HepG2 (cell line): ENCODE measurements at regions not wholly inside any gene's neighbourhood (a gene's known extent, or its start where the extent isn't known, plus 50 kb on each side); places are given as distances from the start of the nearest gene placed in this dataset.

Source experiments
- EHMT2 ChIP-seq: fragments of 200-600 bp; sonication (generic); IDR thresholded peaks from 2 replicates; pipeline ENCODE4 v1.7.0; 2017; ENCODE audit warnings: antibody characterized with exemption, low read depth, low read length, borderline replicate concordance
- MYC ChIP-seq: sonication (generic); formaldehyde crosslinking; IDR thresholded peaks from 2 replicates; pipeline ENCODE4 v1.9.0; 2021; ENCODE audit warnings: missing genetic modification reagents, borderline replicate concordance
- RXRA ChIP-seq: sonication (generic); formaldehyde crosslinking; IDR thresholded peaks from 2 replicates; pipeline ENCODE4 v1.5.1; 2020; ENCODE audit warnings: missing genetic modification reagents
- XRCC5 ChIP-seq: fragments of 200-400 bp; formaldehyde crosslinking; optimal IDR thresholded peaks from 2 replicates; pipeline ENCODE3; 2017; ENCODE audit warnings: mild to moderate bottlenecking, low read length
- TF ChIP-seq, protein P1 (sequence below): sonication (generic); formaldehyde crosslinking; IDR thresholded peaks from 2 replicates; pipeline ENCODE4 v1.5.0; 2020; ENCODE audit warnings: mild to moderate bottlenecking, missing genetic modification reagents, moderate library complexity
- TF ChIP-seq, protein P2 (sequence below): sonication (generic); formaldehyde crosslinking; IDR thresholded peaks from 2 replicates; pipeline ENCODE4 v1.5.0; 2020; ENCODE audit warnings: missing genetic modification reagents

DNA sequence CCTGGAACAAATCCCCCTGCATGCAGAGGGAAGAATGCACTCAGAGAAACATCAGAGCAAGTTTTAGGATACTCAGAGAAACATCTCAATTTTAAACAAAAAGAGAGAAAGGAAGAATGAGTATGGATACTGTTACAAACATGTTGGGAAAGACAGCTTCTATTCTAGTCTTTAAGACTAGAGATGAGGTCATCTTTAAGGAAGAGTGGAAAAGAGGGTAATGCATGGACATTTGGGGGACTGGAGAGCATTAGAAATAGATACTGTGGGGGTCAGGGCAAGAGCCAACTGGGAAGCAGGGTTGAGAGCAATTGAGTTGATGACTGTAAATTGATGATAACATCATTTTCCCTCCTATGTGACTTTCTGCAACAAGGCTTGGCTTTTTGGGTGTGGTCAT is 431.2 kb downstream of the CDH26 start:
- TF ChIP-seq MYC (CRISPR knock-in tag) (no peak), RXRA (no peak), XRCC5 (no peak), EHMT2 (no peak)
- TF ChIP-seq, protein P1, sequence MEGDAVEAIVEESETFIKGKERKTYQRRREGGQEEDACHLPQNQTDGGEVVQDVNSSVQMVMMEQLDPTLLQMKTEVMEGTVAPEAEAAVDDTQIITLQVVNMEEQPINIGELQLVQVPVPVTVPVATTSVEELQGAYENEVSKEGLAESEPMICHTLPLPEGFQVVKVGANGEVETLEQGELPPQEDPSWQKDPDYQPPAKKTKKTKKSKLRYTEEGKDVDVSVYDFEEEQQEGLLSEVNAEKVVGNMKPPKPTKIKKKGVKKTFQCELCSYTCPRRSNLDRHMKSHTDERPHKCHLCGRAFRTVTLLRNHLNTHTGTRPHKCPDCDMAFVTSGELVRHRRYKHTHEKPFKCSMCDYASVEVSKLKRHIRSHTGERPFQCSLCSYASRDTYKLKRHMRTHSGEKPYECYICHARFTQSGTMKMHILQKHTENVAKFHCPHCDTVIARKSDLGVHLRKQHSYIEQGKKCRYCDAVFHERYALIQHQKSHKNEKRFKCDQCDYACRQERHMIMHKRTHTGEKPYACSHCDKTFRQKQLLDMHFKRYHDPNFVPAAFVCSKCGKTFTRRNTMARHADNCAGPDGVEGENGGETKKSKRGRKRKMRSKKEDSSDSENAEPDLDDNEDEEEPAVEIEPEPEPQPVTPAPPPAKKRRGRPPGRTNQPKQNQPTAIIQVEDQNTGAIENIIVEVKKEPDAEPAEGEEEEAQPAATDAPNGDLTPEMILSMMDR = no peak
- TF ChIP-seq, protein P2, sequence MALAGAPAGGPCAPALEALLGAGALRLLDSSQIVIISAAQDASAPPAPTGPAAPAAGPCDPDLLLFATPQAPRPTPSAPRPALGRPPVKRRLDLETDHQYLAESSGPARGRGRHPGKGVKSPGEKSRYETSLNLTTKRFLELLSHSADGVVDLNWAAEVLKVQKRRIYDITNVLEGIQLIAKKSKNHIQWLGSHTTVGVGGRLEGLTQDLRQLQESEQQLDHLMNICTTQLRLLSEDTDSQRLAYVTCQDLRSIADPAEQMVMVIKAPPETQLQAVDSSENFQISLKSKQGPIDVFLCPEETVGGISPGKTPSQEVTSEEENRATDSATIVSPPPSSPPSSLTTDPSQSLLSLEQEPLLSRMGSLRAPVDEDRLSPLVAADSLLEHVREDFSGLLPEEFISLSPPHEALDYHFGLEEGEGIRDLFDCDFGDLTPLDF (CRISPR knock-in tag) = no peak
